Activated naive CD4-positive, alpha-beta T cell treated with anti-CD3 and anti-CD28 coated beads for 36 hours (primary cell): ENCODE measurements at regions not wholly inside any gene's neighbourhood (a gene's known extent, or its start where the extent isn't known, plus 50 kb on each side); places are given as distances from the start of the nearest gene placed in this dataset.

Experiments
- CTCF ChIA-PET: fragments of 350-600 bp; sonication (Branson Sonifier 250); formaldehyde crosslinking; loops from one replicate; lab custom pipeline; 2021; ENCODE audit warnings: antibody characterized with exemption; lab: Charles Lee
- DNase-seq: peaks from one replicate; pipeline ENCODE4 v3.0.0-alpha.2; 2020
- H3K27ac Mint-ChIP-seq: one replicate; pipeline ENCODE4 v1.8.0; 2021; ENCODE audit warnings: mild to moderate bottlenecking, mixed read lengths
- H3K27me3 Mint-ChIP-seq: one replicate; pipeline ENCODE4 v1.8.0; 2021; ENCODE audit warnings: low read depth, mixed read lengths
- H3K36me3 Mint-ChIP-seq: one replicate; pipeline ENCODE4 v1.8.0; 2021; ENCODE audit warnings: low read depth, mixed read lengths
- H3K4me1 Mint-ChIP-seq: one replicate; pipeline ENCODE4 v1.8.0; 2021; ENCODE audit warnings: low read depth, mixed read lengths
- H3K4me3 Mint-ChIP-seq: one replicate; pipeline ENCODE4 v1.8.0; 2021; ENCODE audit warnings: mild to moderate bottlenecking, moderate library complexity, mixed read lengths
- H3K9me3 Mint-ChIP-seq: one replicate; pipeline ENCODE4 v1.8.0; 2021; ENCODE audit warnings: mixed read lengths
- intact Hi-C: fragments of 100-400 bp; cut with micrococcal nuclease; formaldehyde crosslinking; loops from one replicate; pipeline ENCODE4 v1.15.1; 2023

DNA sequence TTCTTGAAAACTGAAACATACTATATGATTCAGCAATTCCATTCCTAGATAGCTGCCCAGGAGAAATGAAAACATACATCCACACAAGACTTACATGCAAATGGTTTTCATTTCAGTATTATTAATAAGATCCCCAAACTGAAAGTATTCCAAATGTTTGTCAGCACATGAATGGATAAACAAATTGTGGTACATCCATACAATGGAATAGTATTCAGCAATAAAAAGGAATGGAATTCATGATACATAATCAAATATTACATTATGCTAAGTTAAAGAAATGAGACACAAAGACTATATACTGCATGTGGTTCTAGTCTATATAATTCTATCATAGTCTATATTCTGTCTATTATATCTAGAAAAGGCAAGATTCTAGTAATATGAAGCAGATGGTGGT, 152.4 kb upstream of the KIT start:
- H3K36me3 Mint-ChIP-seq, result no peaks in the 10 kb centered on the region

DNA sequence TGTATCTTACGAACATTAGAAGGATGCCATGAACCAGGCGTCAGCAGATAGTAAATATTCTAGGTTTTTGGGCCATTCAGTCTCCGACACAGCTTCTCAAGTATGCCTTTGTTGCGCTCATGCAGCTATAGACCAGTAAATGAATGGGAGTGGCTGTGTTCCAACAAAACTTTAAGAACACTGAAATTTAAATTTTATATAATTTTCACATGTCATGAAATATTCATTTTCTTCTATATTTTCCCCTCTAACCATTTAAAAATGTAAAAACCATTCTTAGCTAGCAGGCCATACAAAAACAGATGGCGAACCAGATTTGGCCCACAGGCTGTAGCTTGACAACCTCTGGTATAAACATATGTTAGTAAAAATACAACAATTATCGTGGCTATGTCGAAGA, 151.8 kb upstream of the KIT start:
- DNase-seq, result no peak
- CTCF ChIA-PET, result interaction anchor here (0.7 kb wide), 1 partner anchor 85 kb away, joined by 3 read pairs; no protein-coding TSS in a partner anchor
- Mint-ChIP-seq H3K4me1 (no peaks in the 10 kb centered on the region), H3K4me3 (no peak overlapping the region), H3K36me3 (no peaks in the 10 kb centered on the region), H3K27me3 (no peaks in the 10 kb centered on the region), H3K9me3 (peaks cover 7% of the 10 kb centered on the region), H3K27ac (no peak overlapping the region)
- intact Hi-C loops, result no loop called here

More for the DNA sequence above, 152.4 kb upstream of the KIT start:
- Mint-ChIP-seq H3K27ac (no peak overlapping the region), H3K4me3 (no peak overlapping the region), H3K27me3 (peaks cover 5% of the 10 kb centered on the region), H3K4me1 (no peaks in the 10 kb centered on the region), H3K9me3 (peaks cover 7% of the 10 kb centered on the region)
- DNase-seq, result no peak
- CTCF ChIA-PET, result interaction anchor here (0.7 kb wide), 1 partner anchor 86 kb away, joined by 3 read pairs; no protein-coding TSS in a partner anchor
- intact Hi-C loops, result no loop called here

DNA sequence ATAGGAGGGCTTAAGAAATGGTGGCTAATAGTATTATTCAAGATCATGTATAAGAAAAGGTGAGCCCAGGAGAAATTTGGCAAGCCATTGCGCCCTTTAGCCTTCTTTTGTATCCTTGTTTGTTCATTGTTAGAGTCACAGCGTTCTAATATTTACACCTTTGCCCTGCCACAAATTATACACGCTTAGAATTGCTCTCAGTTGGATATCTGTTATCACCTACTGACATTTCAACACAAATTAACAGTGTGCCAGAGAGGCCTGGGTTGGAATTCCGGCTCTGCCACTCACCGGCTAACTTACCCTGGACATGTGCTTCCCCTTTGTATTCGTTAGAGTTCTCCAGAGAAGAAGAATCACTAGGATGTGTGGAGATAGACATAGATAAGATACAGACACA, 148.7 kb upstream of the KIT start:
- no peak overlapping the region for H3K4me3 Mint-ChIP-seq
- no peaks in the 10 kb centered on the region for H3K27me3 Mint-ChIP-seq
- H3K9me3 Mint-ChIP-seq, result peaks cover 7% of the 10 kb centered on the region
- no peaks in the 10 kb centered on the region for H3K4me1 Mint-ChIP-seq
- no peaks in the 10 kb centered on the region for H3K36me3 Mint-ChIP-seq
- CTCF ChIA-PET, result no interaction called here
- H3K27ac Mint-ChIP-seq, result no peak overlapping the region
- intact Hi-C loops, result no loop called here
- no peak for DNase-seq

DNA sequence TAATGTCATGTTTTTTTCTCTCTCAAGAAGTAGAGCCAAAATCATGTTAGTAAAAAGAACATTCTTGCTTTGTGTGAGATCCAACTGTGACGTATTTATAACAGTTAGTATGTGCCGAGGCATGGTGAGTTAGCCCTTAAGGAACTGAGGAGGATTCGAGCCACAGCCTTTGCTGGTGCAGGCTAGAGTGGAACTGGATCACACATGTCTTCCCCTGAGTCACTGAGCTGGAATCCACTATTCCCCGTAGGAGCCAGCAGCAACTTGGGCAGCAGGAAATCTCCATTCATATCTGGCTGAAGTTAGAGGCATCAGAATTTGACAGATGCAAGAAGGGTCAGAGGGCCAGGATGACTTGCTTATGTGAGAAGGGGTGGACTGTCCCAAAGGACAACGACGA, 144.6 kb upstream of the KIT start:
- no peak for DNase-seq
- H3K4me3 Mint-ChIP-seq, result no peak overlapping the region
- H3K27me3 Mint-ChIP-seq, result no peaks in the 10 kb centered on the region
- H3K9me3 Mint-ChIP-seq, result no peaks in the 10 kb centered on the region
- H3K36me3 Mint-ChIP-seq, result no peaks in the 10 kb centered on the region
- CTCF ChIA-PET, result no interaction called here
- intact Hi-C loops, result no loop called here
- H3K4me1 Mint-ChIP-seq, result no peaks in the 10 kb centered on the region
- H3K27ac Mint-ChIP-seq, result no peak overlapping the region

DNA sequence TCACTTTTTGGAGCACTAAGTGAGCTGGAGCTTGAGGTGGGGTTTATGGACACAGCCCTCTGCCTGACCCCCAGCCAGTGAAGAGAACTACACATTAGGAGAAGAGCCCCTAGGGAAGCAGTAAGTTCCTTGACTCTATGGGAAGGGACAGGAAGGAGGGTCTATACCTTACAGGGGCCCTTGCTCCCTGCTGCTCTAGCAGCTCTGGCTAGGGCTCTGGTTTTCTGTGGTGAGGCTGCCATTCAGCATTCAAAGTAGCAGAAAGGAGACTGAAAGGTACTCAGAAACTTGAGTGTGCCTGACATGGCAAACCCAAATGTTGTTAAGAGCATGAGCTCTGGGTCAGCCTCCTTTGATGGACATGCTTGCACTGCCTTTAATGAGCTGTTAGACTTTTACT, 144.0 kb upstream of the KIT start:
- intact Hi-C loops, result no loop called here
- CTCF ChIA-PET, result no interaction called here

DNA sequence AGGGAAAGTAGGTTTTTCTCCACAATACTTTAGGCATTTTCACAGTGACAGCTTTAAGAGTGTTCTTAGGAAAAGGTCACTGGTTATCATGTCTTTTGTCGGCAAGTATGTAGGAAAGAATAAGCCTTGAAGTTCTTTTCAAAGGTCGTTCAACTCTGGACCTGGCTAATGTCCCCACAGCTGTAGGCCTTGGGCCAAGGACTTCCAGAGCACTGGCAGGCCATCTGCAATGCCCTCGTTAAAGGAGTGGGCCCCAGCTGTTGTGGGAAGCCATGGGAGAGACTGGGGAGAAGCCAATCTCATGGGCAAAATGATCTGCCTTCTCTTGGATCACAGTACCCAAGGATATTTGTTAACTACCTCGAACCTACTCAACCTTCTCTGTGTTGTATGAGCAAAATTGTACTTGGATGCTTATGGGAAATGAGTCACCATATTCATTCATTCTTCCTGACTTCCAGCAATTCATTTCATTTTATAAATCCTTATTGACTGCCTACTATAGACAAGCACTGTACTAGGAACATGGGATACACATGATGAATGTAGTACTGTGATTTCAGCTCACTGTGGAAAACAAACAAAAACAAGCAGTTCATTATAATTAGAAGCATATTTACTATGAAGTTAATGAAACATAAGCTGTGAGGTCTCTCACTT, 141.1 kb upstream of the KIT start:
- H3K36me3 Mint-ChIP-seq, result no peaks in the 10 kb centered on the region
- no peak overlapping the region for H3K4me3 Mint-ChIP-seq
- no peaks in the 10 kb centered on the region for H3K4me1 Mint-ChIP-seq
- peaks cover 2% of the 10 kb centered on the region for H3K27me3 Mint-ChIP-seq
- intact Hi-C loops, result no loop called here
- no peak for DNase-seq
- H3K9me3 Mint-ChIP-seq, result no peaks in the 10 kb centered on the region
- H3K27ac Mint-ChIP-seq, result no peak overlapping the region
- CTCF ChIA-PET, result no interaction called here

More for the DNA sequence above, 144.0 kb upstream of the KIT start:
- no peak overlapping the region for H3K4me3 Mint-ChIP-seq
- no peaks in the 10 kb centered on the region for H3K9me3 Mint-ChIP-seq
- no peaks in the 10 kb centered on the region for H3K4me1 Mint-ChIP-seq
- no peaks in the 10 kb centered on the region for H3K36me3 Mint-ChIP-seq
- H3K27ac Mint-ChIP-seq, result no peak overlapping the region
- no peaks in the 10 kb centered on the region for H3K27me3 Mint-ChIP-seq
- DNase-seq, result no peak

DNA sequence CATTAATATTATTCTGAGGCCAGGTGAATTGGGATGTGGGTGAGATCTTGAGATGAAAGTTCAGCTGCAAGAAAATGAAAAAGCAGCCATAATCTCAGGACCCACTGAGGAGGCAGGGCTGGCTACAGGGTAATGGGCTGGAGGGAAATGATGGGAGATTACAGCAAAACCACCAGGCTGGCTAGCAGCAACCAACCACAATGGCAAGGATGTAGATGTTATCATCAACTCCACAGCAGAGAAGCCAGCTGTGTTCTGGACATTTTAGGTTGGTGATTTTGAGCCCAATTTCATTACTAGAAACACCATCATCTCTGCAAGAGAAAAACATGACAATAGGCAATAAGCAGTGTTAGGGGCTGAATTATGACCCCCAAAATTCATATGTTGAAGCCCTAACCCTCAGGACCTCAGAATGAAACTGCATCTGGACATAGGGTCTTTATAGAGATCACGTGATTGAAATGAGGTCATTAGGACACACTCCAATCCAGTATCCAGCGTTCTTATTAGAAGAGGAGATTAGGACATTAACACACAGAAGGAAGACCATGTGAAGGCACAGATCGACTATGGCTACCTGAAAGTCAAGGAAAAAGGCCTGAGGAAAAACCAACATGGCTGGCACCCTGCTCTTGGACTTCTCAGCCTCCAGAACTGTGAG, 139.8 kb upstream of the KIT start:
- CTCF ChIA-PET, result no interaction called here
- no peaks in the 10 kb centered on the region for H3K4me1 Mint-ChIP-seq
- H3K36me3 Mint-ChIP-seq, result no peaks in the 10 kb centered on the region
- H3K4me3 Mint-ChIP-seq, result no peak overlapping the region
- no peaks in the 10 kb centered on the region for H3K9me3 Mint-ChIP-seq
- intact Hi-C loops, result no loop called here
- H3K27ac Mint-ChIP-seq, result no peak overlapping the region
- H3K27me3 Mint-ChIP-seq, result peaks cover 6% of the 10 kb centered on the region
- DNase-seq, result no peak

DNA sequence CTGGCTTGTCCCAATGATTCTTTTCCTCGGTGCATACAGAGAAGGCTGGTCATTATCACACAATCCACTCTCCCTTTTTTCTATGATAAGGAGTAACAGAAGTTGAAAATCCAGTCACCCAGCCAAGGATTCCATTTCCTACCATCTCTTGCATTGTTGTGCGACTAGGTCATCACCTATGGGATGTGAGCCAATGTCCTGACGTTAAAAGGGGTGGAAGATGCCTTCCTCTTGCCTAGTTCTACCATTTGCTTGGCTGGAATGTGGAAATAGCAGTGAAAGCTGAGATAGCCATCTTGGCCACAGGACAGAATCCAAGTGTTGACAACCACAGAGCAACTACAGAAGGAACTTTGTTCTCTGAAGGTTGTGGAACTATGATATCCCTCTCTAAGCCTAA, 132.2 kb upstream of the KIT start:
- Mint-ChIP-seq H3K36me3 (no peaks in the 10 kb centered on the region), H3K27ac (no peak overlapping the region), H3K4me3 (no peak overlapping the region), H3K4me1 (no peaks in the 10 kb centered on the region), H3K9me3 (no peaks in the 10 kb centered on the region), H3K27me3 (peaks cover 14% of the 10 kb centered on the region)
- CTCF ChIA-PET, result no interaction called here
- intact Hi-C loops, result no loop called here
- DNase-seq, result no peak

DNA sequence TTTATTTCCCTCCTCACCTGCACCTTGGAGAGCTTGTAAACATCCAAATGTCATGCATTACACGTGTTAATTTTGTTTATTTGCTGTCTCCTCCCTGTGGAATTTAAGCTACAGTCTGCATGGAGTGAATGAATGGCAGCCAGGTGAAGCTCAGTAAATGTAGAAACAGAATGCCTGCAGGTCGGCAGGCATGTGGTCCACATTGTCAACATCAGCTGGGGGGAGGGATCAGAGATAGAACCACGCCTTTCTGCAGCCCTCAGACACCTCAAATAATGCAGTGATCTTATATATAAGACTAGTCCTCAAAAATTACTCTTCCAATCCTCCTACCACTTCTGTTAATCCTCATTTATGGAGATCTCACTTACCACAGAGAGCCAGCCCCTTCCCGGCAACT, 131.2 kb upstream of the KIT start:
- Mint-ChIP-seq H3K4me3 (no peak overlapping the region), H3K4me1 (no peaks in the 10 kb centered on the region), H3K36me3 (no peaks in the 10 kb centered on the region), H3K9me3 (no peaks in the 10 kb centered on the region), H3K27me3 (peaks cover 12% of the 10 kb centered on the region), H3K27ac (no peak overlapping the region)
- CTCF ChIA-PET, result no interaction called here
- intact Hi-C loops, result no loop called here
- DNase-seq, result no peak

DNA sequence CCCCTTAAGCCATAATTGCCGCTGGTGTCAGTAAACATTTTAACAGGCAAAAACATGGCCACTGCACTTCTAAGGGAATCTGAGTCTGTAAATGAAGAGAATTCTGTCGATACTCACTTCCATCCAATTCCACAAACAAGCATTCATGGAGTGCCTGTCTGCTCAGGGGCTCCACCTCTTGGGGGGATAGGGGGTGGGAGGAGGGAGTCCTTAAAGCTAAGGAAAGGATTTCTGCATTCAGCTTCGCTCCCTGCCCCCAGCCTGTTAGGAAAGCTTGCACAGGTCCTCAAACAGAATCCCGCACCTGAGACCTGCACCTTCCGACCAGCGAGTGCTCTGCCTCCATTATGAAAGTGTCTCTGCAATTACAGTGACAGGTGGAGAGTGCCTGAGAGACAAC, 130.2 kb upstream of the KIT start:
- H3K36me3 Mint-ChIP-seq, result no peaks in the 10 kb centered on the region
- intact Hi-C loops, result no loop called here

DNA sequence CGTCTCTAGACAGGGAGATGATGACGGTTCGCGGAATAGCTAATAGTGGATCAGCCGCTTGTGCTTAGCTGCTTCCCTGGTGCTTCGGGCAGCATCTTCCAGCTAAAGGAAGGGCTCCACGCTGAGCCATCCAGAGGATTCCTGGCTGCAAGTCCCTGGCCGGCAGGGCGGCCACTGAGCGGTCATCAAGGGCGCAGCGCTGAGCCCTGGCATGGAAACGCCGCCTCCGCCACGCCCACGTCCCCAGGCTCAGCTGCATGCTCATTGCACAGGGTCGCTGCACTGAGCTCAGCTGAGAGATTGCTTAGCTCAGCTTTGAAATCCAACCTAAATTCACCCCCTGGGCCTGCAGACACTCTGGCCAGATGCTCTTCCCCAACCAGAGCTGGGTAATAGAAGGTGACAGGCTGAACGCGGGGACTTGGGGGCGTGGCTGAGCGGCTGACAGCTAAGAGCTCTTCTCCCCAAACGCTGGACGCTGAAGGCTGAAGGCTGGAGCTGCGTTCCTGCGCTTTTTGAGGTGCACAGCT, 118.2 kb upstream of the KIT start:
- peak; percentile 5 for DNase-seq
- peak overlapping the region; percentile 5 for H3K4me3 Mint-ChIP-seq
- CTCF ChIA-PET, result no interaction called here
- intact Hi-C loops, result no loop called here
- no peaks in the 10 kb centered on the region for H3K9me3 Mint-ChIP-seq
- H3K27me3 Mint-ChIP-seq, result peaks cover 19% of the 10 kb centered on the region
- peaks cover 5% of the 10 kb centered on the region for H3K4me1 Mint-ChIP-seq
- no peak overlapping the region for H3K27ac Mint-ChIP-seq
- H3K36me3 Mint-ChIP-seq, result no peaks in the 10 kb centered on the region

More for the DNA sequence above, 130.2 kb upstream of the KIT start:
- Mint-ChIP-seq H3K27me3 (peaks cover 12% of the 10 kb centered on the region), H3K9me3 (peaks cover 1% of the 10 kb centered on the region), H3K4me1 (no peaks in the 10 kb centered on the region), H3K4me3 (no peak overlapping the region), H3K27ac (no peak overlapping the region)
- no peak for DNase-seq
- CTCF ChIA-PET, result no interaction called here

DNA sequence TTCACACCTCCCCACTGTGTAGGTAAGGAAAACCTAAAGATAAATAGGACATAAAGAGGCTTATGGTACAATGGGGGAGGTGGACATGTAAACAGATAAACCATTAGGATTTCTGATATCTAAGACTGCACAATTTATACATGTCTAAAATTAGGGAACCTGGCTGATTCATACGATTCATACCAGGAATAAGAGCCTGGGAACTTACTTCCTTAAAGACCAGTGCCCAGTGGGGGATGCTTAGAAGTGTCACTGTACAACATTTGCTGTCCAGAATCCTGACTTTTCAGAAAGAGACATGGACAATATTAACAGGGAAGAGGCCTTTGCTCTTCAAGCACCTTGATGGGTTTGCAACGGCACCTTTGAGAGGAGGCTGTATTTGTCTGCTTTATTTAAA, 116.8 kb upstream of the KIT start:
- Mint-ChIP-seq H3K4me3 (no peak overlapping the region), H3K4me1 (peaks cover 5% of the 10 kb centered on the region), H3K27me3 (peaks cover 17% of the 10 kb centered on the region), H3K27ac (no peak overlapping the region), H3K36me3 (no peaks in the 10 kb centered on the region), H3K9me3 (no peaks in the 10 kb centered on the region)
- no peak for DNase-seq
- intact Hi-C loops, result no loop called here
- CTCF ChIA-PET, result interaction anchor here (0.6 kb wide), 1 partner anchor 17 kb away, joined by 8 read pairs; no protein-coding TSS in a partner anchor
